HG03565 (cell line): ENCODE measurements at regions not wholly inside any gene's neighbourhood (a gene's known extent, or its start where the extent isn't known, plus 50 kb on each side); places are given as distances from the start of the nearest gene placed in this dataset.

Source experiments
- ATAC-seq: cut with Tn5 transposase; IDR thresholded peaks from one replicate; pipeline ENCODE4 v1.9.1; 2021; ENCODE audit warnings: mild to moderate bottlenecking, moderate library complexity; ENCODE audit not compliant: unreplicated experiment

DNA sequence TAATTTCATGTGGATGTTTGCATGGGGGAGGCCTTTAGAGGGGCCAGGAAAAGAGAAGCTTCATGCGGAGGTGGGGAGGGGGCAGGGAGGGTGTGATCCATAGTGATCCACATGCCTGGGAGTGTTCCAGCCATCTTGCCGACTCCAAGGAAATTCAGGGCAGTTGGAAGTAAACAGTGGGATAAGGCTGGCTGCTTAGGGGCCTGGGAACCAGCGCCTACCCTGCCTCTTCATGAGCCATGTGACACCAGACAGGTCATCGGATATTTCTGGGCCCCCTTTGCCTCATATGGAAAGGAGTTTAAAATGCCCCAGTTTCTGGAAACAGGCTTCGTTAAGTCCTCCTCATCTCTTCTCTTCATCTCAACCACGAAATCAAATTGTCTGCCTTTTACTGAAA, 983.2 kb downstream of the BCL11B start:
- no peak for ATAC-seq

DNA sequence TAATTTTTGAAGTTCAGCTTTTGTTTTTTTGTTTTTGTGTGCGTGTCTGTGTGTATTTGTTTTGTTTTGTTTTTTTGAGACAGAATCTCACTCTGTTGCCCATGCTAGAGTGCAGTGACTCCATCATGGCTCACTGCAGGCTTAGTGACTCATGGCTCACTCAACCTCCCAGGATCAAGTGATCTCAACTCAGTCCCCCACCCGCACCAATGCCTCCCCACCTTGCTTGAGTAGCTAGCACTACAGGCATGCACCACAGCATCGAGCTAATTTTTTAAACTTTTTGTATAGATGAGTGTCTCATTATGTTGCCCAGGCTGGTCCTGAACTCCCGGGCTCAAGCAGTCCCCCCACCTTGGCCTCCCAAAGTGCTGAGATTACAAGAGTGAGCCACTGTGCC, 981.4 kb downstream of the BCL11B start:
- ATAC-seq, result no peak

DNA sequence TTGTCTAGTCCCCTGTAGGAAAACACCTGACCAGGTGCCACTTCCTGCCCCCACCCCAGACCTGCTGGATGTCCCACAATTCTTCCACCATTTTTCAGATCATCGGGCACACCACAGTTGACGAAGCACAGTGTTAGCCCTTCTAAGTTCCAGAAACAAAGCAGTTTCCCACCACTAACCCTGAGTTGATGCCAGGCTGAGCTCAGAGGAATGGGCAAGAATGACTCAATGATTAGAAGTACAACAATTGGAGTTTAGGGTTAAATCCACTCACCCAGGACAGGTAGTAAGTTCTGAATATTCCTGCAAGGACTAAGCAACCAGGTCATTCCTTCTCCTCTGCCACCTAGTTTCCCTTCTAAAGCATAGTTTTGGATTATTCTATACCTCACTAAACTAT, 979.8 kb downstream of the BCL11B start:
- ATAC-seq, result no peak

DNA sequence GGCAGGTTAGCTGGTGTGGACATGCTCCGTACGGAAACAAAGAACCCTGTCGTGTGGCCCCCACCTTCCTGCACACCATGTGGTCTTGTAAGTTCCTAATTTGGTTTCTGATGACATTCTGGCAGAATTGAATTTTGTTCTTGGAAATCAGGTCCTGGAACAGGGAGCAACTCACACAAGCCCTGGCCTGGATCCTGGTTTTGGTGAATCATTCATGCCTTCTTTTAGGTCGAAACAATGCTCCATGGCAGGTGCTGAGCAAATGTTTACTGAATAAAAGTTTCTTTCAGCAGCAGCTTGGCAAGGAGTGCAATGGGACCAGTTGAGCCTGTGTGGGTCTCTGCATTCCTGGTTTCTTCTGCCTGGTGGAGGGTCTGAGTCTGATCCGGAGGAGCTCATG, 978.4 kb downstream of the BCL11B start:
- no peak for ATAC-seq

DNA sequence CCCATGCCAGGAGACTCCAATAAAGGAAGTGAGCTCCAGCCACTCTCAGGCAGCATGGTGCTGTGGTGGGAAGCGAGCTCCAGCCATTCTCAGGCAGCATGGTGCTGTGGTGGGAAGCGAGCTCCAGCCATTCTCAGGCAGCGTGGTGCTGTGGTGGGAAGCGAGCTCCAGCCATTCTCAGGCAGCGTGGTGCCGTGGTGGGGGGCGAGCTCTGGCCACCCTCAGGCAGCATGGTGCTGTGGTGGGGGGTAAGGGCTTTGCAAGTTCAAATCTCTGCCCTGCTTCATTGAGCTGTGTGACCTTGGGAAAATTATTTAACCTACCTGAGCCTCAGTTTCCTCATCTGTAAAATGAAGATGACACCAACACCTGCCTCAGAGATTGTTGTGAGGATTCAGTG, 975.1 kb downstream of the BCL11B start:
- ATAC-seq, result no peak

DNA sequence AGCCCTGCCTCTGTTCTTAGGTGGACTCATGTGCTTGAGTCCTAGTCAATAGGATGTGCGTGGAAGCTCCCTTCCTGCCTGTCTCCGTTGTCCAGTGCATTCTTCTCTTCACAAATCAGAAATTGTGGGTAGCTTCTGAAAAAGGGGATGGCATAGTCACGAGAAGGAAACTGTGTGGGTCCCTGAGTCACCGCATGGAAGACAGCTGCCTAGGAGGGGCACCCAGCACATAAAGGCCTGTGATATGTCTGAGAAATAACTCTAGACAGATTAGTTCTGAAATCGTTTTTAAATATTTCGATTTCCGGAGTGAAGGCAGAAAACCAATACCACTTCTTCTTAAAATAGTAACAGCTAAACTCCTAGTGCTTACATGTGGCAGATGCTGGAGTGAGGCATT, 974.4 kb downstream of the BCL11B start:
- ATAC-seq, result no peak

DNA sequence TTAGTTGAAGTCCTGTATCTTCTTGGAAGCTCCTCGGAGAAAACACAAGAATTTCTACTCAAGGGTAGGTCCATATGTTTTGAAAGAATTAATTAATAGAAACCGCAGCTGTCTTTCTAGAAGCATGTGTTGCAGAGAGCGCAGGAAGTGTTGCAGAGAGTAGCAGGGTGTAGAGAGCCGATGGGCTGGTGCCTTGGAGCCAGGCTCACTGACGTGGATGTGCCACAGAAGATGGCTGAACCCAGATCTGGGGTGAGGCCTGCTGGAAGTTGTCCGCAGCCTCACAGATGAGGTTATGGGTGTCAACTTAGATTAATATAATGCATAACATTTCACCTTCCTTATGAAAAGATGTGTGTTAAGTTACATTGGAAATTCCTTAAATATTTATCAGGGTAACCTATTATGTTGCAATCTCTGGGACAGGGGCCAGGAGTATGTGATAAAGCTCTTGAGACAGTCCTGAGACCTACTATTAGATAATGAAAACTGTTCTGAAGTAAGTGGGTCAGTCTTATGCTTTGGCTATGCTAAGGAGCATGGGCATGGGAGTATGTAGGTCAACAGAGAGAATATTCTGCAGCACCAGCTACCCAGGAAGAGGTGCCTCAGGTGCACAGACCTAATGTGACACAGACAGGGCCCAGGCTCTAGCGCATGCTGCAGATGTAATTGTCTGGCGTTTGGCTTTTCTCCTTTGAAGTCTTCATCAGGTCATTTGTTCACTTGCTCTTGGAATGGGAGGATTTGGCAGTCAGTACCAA, 973.3 kb downstream of the BCL11B start:
- ATAC-seq, result no peak

DNA sequence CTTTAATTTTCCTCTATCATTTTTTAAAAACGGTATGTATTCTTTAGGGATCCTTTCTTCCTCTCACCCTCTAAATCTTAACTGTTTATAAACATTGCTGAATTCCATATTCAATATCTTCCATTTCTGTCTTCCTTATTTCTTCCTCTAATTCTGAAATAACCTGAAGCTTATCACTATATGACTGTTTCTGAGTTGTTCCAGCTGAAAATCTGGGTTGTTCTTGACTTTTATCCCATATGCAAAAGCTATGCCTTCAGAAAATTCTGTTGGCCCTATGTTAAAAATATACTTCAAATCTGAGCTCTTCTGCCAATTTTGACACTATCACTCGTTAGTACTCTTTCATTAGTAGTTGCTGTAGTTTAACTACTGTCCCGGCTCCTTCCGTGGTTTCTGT, 970.3 kb downstream of the BCL11B start:
- no peak for ATAC-seq

DNA sequence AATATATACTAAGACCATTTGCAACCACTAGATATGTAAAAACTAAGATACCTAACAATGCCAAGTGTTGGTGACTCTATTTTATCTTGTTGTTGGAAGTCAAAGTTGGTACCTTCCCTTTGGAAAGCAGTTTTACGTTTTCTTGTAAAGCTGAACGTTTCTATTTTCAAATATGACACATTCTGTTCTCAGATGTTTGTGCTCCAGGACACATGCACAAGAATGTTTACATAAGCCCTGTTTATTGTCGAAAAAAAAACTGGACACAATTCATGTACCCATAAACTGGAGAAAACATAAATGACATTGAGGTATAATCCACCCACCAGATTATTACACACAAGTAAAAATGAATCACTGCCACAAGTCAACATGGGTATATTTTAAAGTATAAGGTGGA, 967.4 kb downstream of the BCL11B start:
- no peak for ATAC-seq

DNA sequence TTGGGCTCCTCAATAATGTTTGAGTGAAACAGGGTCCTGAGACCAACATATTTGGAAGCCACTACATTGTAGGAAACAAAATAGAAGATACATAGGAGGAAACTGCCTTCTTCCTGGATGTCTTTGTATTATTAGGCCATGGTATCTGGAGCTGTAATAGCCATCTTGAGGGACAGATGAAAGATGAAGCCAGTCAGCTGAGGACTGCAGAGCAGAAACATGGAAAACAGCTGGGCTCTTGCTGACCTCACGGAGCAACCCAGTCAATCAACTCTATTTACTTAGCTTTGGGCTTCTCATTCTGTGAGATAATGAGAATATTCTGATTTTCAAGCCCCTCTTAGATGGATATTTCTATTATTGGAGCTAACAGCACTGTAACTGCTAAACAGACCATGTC, 962.4 kb downstream of the BCL11B start:
- ATAC-seq, result no peak

DNA sequence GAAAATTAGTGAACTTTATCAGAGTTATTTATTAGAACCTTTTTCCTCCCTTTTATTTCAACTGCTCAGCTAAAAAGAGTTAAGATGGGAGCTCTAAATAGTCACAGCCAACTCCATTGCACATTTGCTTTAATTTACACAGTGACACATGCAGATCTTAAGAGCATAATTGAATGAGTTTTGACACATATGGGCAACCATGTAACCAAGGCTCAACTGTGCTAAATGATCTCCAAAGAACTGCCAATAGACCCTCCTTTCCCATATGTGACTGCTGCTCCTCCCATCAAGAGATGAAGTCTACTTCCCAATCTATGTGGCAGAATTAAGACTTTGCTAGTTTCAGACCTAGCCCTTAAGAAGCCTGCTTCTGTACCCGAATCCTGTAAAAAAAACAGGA, 960.0 kb downstream of the BCL11B start:
- ATAC-seq, result no peak

DNA sequence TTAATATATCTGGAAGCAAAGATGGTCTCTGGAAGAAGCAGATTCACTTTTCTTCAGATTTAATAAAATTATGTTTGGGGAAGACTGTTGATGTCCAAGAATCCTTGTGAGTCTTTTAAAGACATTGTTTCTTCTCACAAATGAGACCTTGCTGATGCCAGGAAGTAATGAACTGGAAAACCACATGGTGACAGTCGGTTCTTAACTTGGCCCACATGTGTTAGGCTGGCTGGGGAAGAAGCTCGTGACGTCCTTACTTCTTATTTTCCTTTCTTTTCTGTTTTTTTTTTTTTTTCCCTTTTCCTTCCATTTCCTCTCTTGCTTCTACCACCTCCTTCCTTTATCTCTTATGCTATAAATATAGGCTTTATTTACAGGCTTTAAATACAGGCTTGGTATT, 950.2 kb downstream of the BCL11B start:
- no peak for ATAC-seq

DNA sequence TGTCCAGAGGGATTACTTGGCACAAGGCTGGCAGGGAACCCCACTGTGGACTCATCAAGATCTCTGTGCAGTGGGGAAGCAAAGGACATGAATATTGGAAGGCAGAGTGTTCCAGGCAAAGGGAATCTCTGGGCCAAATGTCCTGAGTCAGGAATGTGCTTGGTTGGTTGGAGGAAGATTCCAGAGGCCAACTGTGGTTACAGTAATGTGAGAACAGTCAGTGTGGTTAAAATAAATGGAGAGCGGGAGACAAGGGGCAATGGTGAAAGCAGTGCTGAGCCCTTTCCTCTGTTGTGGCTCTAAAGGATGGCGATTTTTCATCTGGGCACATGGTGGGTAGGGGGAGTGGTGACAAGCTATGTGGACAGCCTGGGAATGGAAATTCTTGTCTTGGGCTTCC, 948.2 kb downstream of the BCL11B start:
- no peak for ATAC-seq

DNA sequence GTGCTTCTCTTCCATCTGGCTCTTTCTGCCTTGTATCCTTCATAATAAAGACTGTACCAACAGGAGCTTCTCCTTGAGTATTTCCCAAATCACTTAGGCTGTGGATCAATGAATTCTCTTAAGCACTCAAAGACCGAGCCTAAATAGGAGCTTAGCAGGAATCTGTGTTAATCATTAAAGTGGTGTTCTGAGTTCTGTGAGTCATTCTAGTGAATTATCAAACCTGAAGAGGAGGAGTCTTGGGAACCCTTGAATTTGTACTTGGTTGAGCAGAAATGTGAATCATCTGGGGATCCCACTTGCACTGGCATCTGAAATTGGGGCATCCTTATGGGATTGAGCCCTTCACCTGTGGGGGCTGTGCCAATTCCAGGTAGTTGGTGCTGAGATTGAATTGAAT, 946.2 kb downstream of the BCL11B start:
- ATAC-seq, result no peak

DNA sequence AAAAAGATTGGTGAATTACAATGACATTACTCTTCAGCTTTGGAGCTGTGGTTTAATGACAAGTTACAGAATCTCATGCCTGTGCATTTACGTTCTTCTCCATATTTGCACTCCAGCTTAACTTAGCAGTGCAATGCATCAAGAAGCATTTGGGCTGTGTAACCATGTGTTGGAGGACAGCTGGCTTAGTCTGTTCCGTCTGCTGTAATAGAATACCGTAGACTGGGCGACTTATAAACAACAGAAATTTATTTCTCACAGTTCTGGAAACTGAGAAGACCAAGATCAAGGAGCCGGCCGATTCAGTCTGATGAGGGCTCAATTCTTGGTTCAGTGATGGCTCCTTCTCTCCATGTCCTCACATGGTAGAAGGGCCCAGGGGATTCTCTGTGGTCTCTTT, 943.5 kb downstream of the BCL11B start:
- no peak for ATAC-seq

DNA sequence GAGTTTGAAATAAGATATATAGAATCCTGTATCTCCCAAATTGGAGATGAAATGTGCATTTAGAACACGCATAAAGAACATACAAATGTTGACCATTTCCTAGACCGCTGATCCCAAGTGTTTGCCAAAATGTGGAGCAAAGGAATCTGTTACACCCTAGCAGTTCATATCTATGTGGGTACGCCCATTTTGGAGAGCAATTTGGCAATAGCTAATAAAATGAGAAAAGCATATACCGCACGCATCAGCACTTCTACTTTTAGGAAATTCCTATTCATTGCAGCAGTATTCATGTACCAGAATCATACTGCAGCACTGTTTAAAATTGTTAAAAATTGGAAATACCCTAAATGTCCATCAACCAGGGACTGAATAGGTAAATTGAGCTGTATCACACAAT, 937.8 kb downstream of the BCL11B start:
- no peak for ATAC-seq

DNA sequence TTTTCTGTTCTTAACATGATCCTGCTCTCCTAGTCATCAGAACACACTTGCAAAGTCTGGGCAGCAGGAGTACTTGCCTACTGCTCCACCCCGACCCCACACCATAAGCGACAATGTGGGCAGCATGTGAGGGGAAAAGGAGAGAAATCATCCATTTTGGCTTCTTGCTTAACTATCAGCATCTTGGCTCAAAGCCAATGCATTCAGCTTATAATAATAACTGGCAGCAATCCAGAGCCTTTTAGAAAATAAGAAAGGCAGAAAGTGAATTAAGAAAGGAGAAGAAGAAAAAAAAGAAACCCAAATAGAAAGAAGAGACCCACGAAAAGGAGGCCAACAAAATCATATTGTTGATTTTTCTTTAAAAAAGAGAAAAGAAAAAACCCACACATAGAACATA, 930.8 kb downstream of the BCL11B start:
- no peak for ATAC-seq

DNA sequence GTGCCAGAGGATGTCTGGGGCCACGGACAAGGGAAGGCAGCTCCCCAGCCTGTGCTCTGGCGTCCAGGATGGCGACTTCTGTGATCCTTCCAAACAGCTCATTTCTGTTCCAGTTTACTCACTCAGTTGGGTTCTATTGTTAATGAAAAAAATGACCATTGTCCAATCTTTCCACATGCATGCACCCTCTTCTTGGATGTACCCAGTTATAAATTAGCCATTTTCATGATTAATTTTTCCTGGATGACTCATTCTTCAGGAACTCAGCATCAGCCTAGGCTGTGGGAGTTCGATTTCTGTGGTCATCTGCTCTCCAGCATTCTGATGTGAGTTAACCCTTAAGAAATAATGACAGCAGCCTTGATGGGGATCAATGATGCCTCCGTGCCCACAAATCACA, 926.8 kb downstream of the BCL11B start:
- ATAC-seq, result no peak

DNA sequence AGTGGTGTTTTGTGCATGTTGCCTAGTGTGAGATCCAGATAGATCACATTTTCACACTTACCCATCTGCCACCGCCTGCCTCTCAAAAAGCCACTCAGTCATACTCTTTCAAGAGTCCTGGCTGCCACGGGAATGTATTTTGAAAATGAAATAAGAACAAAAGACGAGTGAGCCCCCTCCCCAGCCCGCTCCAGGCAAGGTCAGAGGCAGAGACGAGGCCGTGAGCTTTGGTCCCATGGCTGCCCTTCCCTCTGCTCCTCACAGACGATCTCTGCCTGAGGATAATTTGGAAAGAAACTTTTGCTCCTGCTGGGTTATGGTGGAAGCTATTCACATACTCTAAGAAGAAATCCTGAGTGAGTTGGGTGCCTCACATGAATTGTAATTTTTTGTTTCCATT, 924.3 kb downstream of the BCL11B start:
- ATAC-seq, result no peak

DNA sequence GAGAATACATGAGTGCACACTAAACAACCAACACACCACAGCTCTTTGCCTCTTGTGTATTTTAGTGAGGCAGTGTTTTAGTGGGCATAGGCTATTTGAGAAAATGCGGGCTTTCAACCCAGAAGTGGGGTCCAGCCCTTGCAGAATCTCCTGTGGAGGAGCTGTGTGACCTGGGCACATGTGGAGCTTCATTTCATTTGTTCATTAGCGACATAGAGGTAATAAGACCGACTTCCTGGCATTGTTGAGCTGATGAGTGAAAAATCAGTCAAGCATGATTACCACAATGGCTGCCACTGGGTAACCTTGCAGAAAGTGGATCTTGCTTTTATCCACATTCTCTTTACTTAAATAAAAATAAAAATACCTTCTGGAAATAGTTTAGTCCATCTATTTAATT, 923.5 kb downstream of the BCL11B start:
- ATAC-seq, result no peak

DNA sequence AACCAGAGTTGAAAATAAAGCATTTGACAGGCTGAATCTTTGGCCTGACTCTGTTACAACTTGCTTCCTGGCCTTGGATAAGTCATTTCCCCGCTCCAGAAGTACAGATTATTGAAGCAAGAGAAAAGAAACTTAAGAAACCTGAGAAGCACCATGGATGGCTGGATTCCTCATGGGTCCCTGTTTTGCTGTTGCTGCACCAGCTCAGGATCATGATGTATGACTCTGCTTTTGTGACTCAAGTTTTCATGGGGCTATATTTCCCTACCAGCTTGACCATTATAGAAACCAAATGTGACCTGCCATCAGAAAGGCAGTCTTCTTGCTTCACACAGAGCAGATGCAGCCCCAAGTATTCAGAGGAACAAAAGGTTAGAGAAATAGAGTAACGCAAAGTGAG, 921.8 kb downstream of the BCL11B start:
- ATAC-seq, result no peak

DNA sequence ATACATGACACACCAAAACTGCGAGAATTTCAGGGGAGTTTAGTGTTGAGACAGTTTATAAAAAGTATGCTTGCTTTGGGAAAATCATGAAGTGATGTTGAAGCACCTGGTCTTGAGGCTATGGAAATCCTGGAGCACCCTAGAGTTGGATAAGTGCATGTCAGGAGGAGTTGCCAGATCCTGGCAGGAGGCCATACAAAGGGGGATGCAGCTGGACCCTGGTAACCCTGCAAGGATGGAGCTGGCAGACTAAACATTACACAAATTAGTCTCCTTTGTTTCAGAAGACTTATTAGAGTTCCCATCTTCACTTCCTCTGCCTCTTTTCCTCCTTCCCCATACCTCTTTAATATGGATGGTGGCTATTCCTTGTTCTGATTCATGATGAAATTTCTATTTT, 907.0 kb downstream of the BCL11B start:
- no peak for ATAC-seq

DNA sequence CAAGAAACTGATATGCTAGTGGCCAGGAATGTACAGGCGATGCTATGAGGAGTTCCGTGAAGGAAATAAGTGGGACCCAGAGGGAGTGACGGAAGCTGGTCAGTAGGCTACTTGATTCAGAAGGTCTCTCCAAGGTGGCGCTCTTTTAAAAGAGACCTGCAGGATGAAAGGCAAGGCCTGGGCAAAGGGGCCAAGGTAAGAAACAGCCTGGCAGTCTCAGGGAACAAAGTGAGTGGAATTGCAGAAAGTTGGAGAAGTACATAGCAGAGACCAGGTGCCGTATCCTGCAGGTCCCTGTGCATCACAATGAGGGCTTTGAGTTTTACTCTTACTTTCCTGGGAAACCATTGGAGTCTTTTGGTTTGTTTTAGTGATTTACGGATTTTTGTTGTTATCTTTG, 905.6 kb downstream of the BCL11B start:
- no peak for ATAC-seq
